Upper lobe of left lung (tissue), 6 donors: ENCODE measurements at regions not wholly inside any gene's neighbourhood (a gene's known extent, or its start where the extent isn't known, plus 50 kb on each side); places are given as distances from the start of the nearest gene placed in this dataset.

Source experiments
- ATAC-seq, 2 donors: fragments of 200-7000 bp; cut with Tn5 transposase; one replicate each; pipeline ENCODE4 v1.9.1; 2022; ENCODE audit warnings: mild to moderate bottlenecking in 2 of 2, moderate library complexity in 2 of 2; ENCODE audit not compliant: low FRiP score in 2 of 2
- DNase-seq, 2 donors: peaks; one replicate each; pipeline ENCODE4 v3.0.0-alpha.2; 2019 to 2020
- H3K27ac ChIP-seq, 4 donors: fragments of 200-600 bp; sonication (generic); one replicate each; pipeline ENCODE4 v1.5.1; 2016 to 2019
- H3K27me3 ChIP-seq, 4 donors: fragments of 200-600 bp; sonication (generic); one replicate each; pipeline ENCODE4 v1.5.1; 2017 to 2019
- H3K36me3 ChIP-seq, 4 donors: fragments of 200-600 bp; sonication (generic); one replicate each; pipeline ENCODE4 v1.5.1; 2016 to 2019
- H3K4me1 ChIP-seq, 4 donors: fragments of 200-600 bp; sonication (generic); one replicate each; pipeline ENCODE4 v1.5.1; 2018 to 2019
- H3K4me3 ChIP-seq, 4 donors: fragments of 200-600 bp; sonication (generic); one replicate each; pipeline ENCODE4 v1.5.1; 2017 to 2019; ENCODE audit warnings: mild to moderate bottlenecking in 2 of 4, moderate library complexity in 1 of 4
- H3K9me3 ChIP-seq, 4 donors: fragments of 200-600 bp; sonication (generic); one replicate each; pipeline ENCODE4 v1.5.1; 2018 to 2019
- CTCF ChIP-seq, 6 experiments: fragments of 450-650 bp in 4 of 6; fragments of 200-600 bp in 2 of 6; sonication (generic) in 2 of 6; IDR thresholded peaks; one replicate each; pipeline ENCODE4 v1.5.1; 2016 to 2019; ENCODE audit warnings: antibody characterized with exemption in 6 of 6
- EP300 ChIP-seq, 4 donors: sonication (generic); formaldehyde crosslinking; IDR thresholded peaks; one replicate each; pipeline ENCODE4 v1.5.1; 2017; ENCODE audit warnings: antibody characterized with exemption in 4 of 4, control low read depth in 2 of 4
- POLR2A ChIP-seq, 4 donors: fragments of 450-650 bp; IDR thresholded peaks; one replicate each; pipeline ENCODE4 v1.5.1; 2016 to 2017; ENCODE audit warnings: antibody characterized with exemption in 4 of 4, mild to moderate bottlenecking in 2 of 4
- POLR2AphosphoS5 ChIP-seq, 2 donors: sonication (generic); formaldehyde crosslinking; IDR thresholded peaks; one replicate each; pipeline ENCODE4 v1.5.1; 2017; ENCODE audit warnings: antibody characterized with exemption in 2 of 2
- WGBS, 2 donors: methylation state at CpG; one replicate each; pipeline ENCODE4 v1.1.5; 2017 to 2018; 5-methylcytosine and 5-hydroxymethylcytosine counted together
- donor health status: DM: no; HTN: no; CAD: no; lungs with moderate emphysema.
- donor health status: DM: no; HTN: yes; CAD: no; lungs with severe emphysema.

- WGBS, 2 donors, result 67 to 72% methylated on average over 3 of the region's 3 CpGs
- no peaks in the 10 kb centered on the region for H3K4me1 ChIP-seq
- no peaks in the 10 kb centered on the region for H3K9me3 ChIP-seq
- H3K27me3 ChIP-seq, result no peaks in the 10 kb centered on the region
- H3K36me3 ChIP-seq, result no peaks in the 10 kb centered on the region
- no peak overlapping the region for H3K27ac ChIP-seq
- DNase-seq (no peak), ATAC-seq (no peak)
- no peak overlapping the region for H3K4me3 ChIP-seq
- TF ChIP-seq POLR2A (IDR thresholded peaks at IDR 0.05), result no peak
- no peak for TF ChIP-seq POLR2AphosphoS5 (IDR thresholded peaks at IDR 0.05)
- TF ChIP-seq EP300 (IDR thresholded peaks at IDR 0.05), result no peak
- no peak for TF ChIP-seq CTCF (IDR thresholded peaks at IDR 0.05)
These were observed 157.7 kb downstream of the SEC16B start for GRCh38 chr1:177812144-177812543.

- Histone ChIP-seq H3K27ac (no peak overlapping the region), H3K4me3 (no peak overlapping the region), H3K36me3 (no peaks in the 10 kb centered on the region), H3K9me3 (no peaks in the 10 kb centered on the region), H3K27me3 (no peaks in the 10 kb centered on the region), H3K4me1 (no peaks in the 10 kb centered on the region)
- no peak for DNase-seq
- TF ChIP-seq EP300 (IDR thresholded peaks at IDR 0.05), result no peak
- no peak for TF ChIP-seq CTCF (IDR thresholded peaks at IDR 0.05)
- no peak for TF ChIP-seq POLR2A (IDR thresholded peaks at IDR 0.05)
- no peak for TF ChIP-seq POLR2AphosphoS5 (IDR thresholded peaks at IDR 0.05)
- WGBS, 2 donors, result 58 to 70% methylated on average over 5 of the region's 5 CpGs
- no peak for ATAC-seq
These were observed 158.4 kb downstream of the SEC16B start for GRCh38 chr1:177811429-177811828.

- no peaks in the 10 kb centered on the region for H3K36me3 ChIP-seq
- WGBS, 2 donors, result 45 to 55% methylated on average over 5 of the region's 5 CpGs
- TF ChIP-seq POLR2A (IDR thresholded peaks at IDR 0.05) (no peak), CTCF (IDR thresholded peaks at IDR 0.05) (no peak), EP300 (IDR thresholded peaks at IDR 0.05) (no peak)
- no peaks in the 10 kb centered on the region for H3K9me3 ChIP-seq
- no peaks in the 10 kb centered on the region for H3K27me3 ChIP-seq
- ATAC-seq (no peak), DNase-seq (no peak)
- no peaks in the 10 kb centered on the region for H3K4me1 ChIP-seq
- no peak overlapping the region for H3K4me3 ChIP-seq
- no peak overlapping the region for H3K27ac ChIP-seq
These were observed 160.0 kb downstream of the SEC16B start for GRCh38 chr1:177809819-177810218.

- H3K9me3 ChIP-seq, result peaks cover 0 to 5% (median 2%) of the 10 kb centered on the region in 4 donors
- DNase-seq (no peak), ATAC-seq (no peak)
- no peaks in the 10 kb centered on the region for H3K4me1 ChIP-seq
- H3K27ac ChIP-seq, result no peak overlapping the region
- 36 to 60% methylated on average over 1 to 2 of the region's 2 CpGs for WGBS, 2 donors
- no peaks in the 10 kb centered on the region for H3K36me3 ChIP-seq
- no peaks in the 10 kb centered on the region for H3K27me3 ChIP-seq
- TF ChIP-seq POLR2A (IDR thresholded peaks at IDR 0.05), result no peak
- no peak for TF ChIP-seq POLR2AphosphoS5 (IDR thresholded peaks at IDR 0.05)
- no peak for TF ChIP-seq EP300 (IDR thresholded peaks at IDR 0.05)
- no peak for TF ChIP-seq CTCF (IDR thresholded peaks at IDR 0.05)
- H3K4me3 ChIP-seq, result no peak overlapping the region
These were observed 167.6 kb downstream of the SEC16B start for GRCh38 chr1:177802304-177802703.

GRCh38 chr1:177801790-177802189 is 168.1 kb downstream of the SEC16B start:
- H3K9me3 ChIP-seq, result peaks cover 0 to 5% (median 2%) of the 10 kb centered on the region in 4 donors
- H3K36me3 ChIP-seq, result no peaks in the 10 kb centered on the region
- H3K27ac ChIP-seq, result no peak overlapping the region
- TF ChIP-seq CTCF (IDR thresholded peaks at IDR 0.05) (no peak), POLR2A (IDR thresholded peaks at IDR 0.05) (no peak), EP300 (IDR thresholded peaks at IDR 0.05) (no peak), POLR2AphosphoS5 (IDR thresholded peaks at IDR 0.05) (no peak)
- no peak for ATAC-seq
- no peak overlapping the region for H3K4me3 ChIP-seq
- H3K4me1 ChIP-seq, result no peaks in the 10 kb centered on the region
- no peaks in the 10 kb centered on the region for H3K27me3 ChIP-seq
- no peak for DNase-seq
- WGBS, 2 donors, result 74 to 87% methylated on average over 3 of the region's 3 CpGs
